ENCODE measurements at regions not wholly inside any gene's neighbourhood (a gene's known extent, or its start where the extent isn't known, plus 50 kb on each side); places are given as distances from the start of the nearest gene placed in this dataset.
"Not testable (repeated sequence)": the region's sequence is repeated elsewhere in the genome, so short reads cannot be mapped to it uniquely, and the experiment has no call there.

DNA sequence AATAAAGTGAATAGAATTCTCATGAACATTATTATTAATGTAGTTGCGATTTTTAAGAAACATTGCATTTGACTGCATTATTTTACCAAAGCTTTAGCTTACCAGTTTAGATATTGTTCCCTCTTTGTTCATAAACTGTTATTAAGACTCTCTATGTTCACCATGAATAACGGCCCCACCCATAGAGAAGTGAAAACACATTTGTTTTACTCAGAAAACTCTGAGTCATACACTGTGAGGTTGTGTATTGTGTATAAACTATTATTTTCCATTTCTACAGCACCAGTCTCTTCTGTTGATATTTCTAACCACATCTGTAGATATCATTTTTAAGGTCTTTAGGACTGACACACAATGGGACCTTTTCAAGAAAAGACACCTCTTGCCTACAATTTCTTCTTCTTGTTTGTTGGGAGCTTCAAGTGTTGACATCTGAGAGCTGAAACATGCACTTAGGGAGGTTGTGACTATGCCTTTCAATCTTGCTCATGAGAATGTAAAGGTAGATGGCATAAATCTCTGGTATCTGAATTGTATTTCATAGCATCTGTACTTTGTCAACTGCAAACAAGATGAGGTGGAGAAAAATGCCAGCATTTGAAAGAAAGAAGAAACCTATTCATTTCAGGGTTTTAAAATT lies 252.9 kb upstream of the CDH8 start:
- ATAC-seq (ENCODE audit: low read depth) (no peak), DNase-seq (no peak)
- Mint-ChIP-seq H3K36me3 (no peaks in the 10 kb centered on the region), H3K4me1 (no peaks in the 10 kb centered on the region), H3K27ac (no peak overlapping the region), H3K4me3 (no peak overlapping the region), H3K27me3 (no peaks in the 10 kb centered on the region), H3K9me3 (peaks cover 5% of the 10 kb centered on the region)
- POLR2A ChIA-PET: no interaction called here

DNA sequence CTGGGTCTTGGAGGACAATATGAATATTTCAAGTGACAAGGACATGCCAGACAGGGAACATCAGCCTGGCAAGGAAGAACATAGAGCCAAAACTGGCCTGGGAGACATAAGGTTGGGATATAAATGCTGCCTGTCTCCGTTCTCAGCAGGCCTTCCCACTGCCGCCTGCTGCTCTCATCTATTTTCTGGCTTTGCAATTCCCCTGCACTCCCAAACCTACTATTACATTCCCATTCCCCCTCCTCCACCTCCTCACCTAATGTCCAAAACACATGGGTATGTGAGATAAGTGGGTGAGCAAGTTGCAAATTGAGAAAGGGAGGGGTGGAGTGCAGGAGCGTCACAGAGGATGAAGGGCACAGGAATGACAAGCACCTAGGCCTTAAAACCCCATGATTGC lies 244.3 kb upstream of the CDH8 start:
- Mint-ChIP-seq H3K4me3 (no peak overlapping the region), H3K27ac (no peak overlapping the region), H3K4me1 (no peaks in the 10 kb centered on the region), H3K9me3 (peaks cover 2% of the 10 kb centered on the region), H3K36me3 (no peaks in the 10 kb centered on the region), H3K27me3 (no peaks in the 10 kb centered on the region)
- no peak for ATAC-seq (ENCODE audit: low read depth)
- POLR2A ChIA-PET: no interaction called here
- no peak for DNase-seq

DNA sequence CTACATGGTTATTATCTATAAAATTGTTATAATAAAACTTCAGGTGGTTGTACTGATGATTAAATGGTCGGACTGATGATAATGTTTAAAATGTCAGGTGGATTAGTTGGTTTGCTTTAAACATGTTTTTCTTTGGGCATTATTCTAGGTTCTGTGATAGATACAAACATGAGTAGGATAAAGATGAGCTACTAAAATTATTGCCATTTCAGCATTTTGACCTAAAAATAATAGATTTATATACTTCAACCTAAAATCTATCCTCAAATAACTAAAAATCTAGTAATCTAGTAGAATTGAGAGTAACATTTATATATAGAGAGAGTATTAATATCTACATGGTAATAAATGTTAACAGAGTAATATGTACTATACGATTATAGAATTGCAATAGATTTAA lies 241.7 kb upstream of the CDH8 start:
- H3K36me3 Mint-ChIP-seq: no peaks in the 10 kb centered on the region
- no peak overlapping the region for H3K27ac Mint-ChIP-seq
- POLR2A ChIA-PET: no interaction called here
- no peaks in the 10 kb centered on the region for H3K27me3 Mint-ChIP-seq
- H3K4me1 Mint-ChIP-seq: no peaks in the 10 kb centered on the region
- peaks cover 3% of the 10 kb centered on the region for H3K9me3 Mint-ChIP-seq
- no peak for ATAC-seq (ENCODE audit: low read depth)
- no peak for DNase-seq
- H3K4me3 Mint-ChIP-seq: no peak overlapping the region

DNA sequence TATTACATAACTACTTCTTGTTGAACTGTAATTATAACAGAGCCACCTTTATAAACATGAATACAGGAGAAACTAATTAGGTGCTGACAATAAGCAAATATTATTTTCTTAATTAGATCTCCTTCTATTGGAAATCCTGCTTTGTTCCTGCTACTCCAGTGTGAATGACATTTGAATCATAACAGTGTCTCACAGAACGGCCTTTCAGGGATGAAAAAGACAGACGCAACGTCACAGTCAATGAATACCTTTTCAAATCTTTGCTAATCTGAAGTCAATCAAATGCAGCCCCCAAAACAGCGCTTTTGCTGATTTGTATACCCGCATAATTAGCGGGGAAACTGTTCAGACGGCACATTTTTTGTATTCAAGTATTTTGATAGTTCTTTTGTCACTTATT lies 240.4 kb upstream of the CDH8 start:
- DNase-seq (no peak), ATAC-seq (ENCODE audit: low read depth) (no peak)
- Mint-ChIP-seq H3K27me3 (no peaks in the 10 kb centered on the region), H3K9me3 (peaks cover 9% of the 10 kb centered on the region), H3K27ac (no peak overlapping the region), H3K36me3 (no peaks in the 10 kb centered on the region), H3K4me3 (no peak overlapping the region), H3K4me1 (no peaks in the 10 kb centered on the region)
- POLR2A ChIA-PET: no interaction called here

DNA sequence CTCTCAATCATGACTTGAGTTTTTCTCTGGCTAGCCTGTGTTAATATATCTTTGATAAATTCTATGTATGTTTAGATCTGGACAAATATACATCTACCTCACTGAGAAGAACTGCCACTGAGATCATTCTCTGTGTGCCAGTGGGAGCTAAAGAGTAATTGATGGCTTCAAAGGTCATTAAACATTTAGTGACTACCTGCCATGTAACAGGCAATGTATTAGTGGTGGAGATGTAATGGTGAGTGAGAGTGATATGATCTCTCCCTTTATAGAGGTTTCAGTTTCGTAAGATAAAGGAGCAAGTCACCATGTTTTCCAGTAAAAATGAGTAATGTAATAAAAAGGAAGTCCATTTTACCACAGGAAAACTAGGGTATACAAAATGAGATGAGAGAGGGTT lies 235.8 kb upstream of the CDH8 start:
- H3K27ac Mint-ChIP-seq: no peak overlapping the region
- peaks cover 11% of the 10 kb centered on the region for H3K9me3 Mint-ChIP-seq
- H3K4me3 Mint-ChIP-seq: no peak overlapping the region
- DNase-seq (no peak), ATAC-seq (ENCODE audit: low read depth) (no peak)
- no peaks in the 10 kb centered on the region for H3K36me3 Mint-ChIP-seq
- no peaks in the 10 kb centered on the region for H3K4me1 Mint-ChIP-seq
- POLR2A ChIA-PET: no interaction called here
- H3K27me3 Mint-ChIP-seq: no peaks in the 10 kb centered on the region

DNA sequence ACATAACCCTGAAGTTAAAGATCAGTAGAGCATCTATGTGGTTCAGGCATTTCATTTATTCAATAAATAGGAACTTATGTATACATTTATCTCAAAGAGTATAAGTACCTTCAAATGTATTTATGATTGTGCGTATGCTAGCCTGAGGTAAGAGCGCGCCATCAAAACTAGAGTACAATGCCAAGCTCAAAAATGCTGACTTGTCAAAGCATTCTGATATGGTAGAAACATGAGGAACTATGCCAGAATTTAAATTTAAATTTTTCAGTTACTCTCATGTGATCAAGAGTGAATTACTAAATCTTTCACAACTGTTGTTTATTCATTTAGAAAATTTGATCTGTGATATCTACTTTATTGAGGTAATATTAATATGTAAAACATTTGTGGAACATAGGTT lies 225.5 kb upstream of the CDH8 start:
- no peak for DNase-seq
- no peaks in the 10 kb centered on the region for H3K27me3 Mint-ChIP-seq
- H3K36me3 Mint-ChIP-seq: no peaks in the 10 kb centered on the region
- H3K4me1 Mint-ChIP-seq: no peaks in the 10 kb centered on the region
- POLR2A ChIA-PET: no interaction called here
- no peak for ATAC-seq (ENCODE audit: low read depth)
- no peak overlapping the region for H3K4me3 Mint-ChIP-seq
- peaks cover 10% of the 10 kb centered on the region for H3K9me3 Mint-ChIP-seq
- no peak overlapping the region for H3K27ac Mint-ChIP-seq

DNA sequence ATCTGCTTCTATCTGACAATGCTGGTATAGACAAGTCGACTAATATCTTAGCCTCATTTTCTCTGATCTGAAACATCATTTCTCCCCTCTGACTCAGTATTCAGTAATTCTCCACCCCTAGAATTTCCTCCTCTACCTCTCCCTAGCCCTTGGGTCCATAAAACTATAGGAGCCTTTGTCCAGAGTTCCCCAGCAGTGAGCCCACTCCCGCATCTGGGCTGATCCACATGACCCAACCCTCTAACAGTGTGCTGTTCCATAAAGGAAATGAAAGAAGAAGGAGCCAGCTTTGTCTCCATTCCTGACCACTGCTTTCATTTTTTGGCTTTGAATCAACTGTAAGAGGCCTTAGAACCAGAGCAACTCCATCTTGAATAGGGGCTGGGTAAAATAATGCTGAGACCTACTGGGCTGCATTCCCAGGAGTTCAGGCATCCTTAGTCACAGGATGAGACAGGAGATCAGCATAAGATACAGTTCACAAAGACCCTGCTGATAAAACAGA lies 222.7 kb upstream of the CDH8 start:
- H3K4me1 Mint-ChIP-seq; POLR2A ChIA-PET; H3K27ac Mint-ChIP-seq; H3K27me3 Mint-ChIP-seq; ATAC-seq (ENCODE audit: low read depth); H3K4me3 Mint-ChIP-seq; H3K36me3 Mint-ChIP-seq; H3K9me3 Mint-ChIP-seq; DNase-seq: not testable (repeated sequence)

DNA sequence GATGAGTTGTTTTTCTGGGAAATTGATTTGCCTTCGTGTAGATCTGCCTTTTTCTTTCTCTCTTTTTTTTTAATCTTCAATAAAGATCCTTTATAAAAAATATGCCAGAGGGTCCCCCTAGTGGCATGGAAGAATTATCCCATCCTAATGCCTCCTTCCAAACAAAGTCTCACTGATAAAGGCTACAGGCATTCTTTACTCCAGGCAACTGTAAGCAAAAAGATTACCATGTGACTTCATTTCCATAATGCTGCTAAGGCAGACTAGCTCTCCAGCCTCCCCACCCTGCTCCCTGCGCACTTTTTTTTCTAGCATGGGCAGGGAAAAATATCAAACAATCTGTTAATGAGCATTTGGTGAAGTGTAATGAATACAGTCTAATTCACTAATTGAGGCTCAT lies 220.2 kb upstream of the CDH8 start:
- no peak for DNase-seq
- H3K4me3 Mint-ChIP-seq: no peak overlapping the region
- H3K36me3 Mint-ChIP-seq: no peaks in the 10 kb centered on the region
- no peaks in the 10 kb centered on the region for H3K27me3 Mint-ChIP-seq
- ATAC-seq (ENCODE audit: low read depth): no peak
- POLR2A ChIA-PET: no interaction called here
- H3K9me3 Mint-ChIP-seq: peaks cover 1% of the 10 kb centered on the region
- no peaks in the 10 kb centered on the region for H3K4me1 Mint-ChIP-seq
- H3K27ac Mint-ChIP-seq: no peak overlapping the region

DNA sequence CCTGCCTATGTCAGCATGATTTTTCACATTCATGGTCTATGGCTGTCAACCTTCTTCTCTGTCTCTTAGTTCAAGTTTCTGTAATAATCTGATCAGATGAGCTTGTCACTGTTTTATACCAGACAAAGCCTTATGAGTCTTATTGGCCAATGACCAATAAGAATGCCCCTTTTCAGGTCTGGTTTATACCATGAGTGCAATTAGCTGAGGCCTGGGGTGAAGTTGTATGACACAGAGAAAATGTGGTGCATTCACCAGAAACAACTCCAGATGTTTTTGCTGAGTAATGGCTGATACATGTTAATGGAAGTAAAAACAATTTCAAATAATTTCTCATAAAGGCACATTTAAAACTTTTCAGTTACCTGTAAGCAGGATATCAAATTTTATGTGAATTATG lies 218.6 kb upstream of the CDH8 start:
- ATAC-seq (ENCODE audit: low read depth): no peak
- DNase-seq: no peak
- Mint-ChIP-seq H3K27me3 (no peaks in the 10 kb centered on the region), H3K4me1 (no peaks in the 10 kb centered on the region), H3K27ac (no peak overlapping the region), H3K36me3 (no peaks in the 10 kb centered on the region), H3K9me3 (peaks cover 3% of the 10 kb centered on the region), H3K4me3 (no peak overlapping the region)
- POLR2A ChIA-PET: interaction anchor here (0.6 kb wide), 1 partner anchor 1114 kb away, joined by 4 read pairs; no protein-coding TSS in a partner anchor

DNA sequence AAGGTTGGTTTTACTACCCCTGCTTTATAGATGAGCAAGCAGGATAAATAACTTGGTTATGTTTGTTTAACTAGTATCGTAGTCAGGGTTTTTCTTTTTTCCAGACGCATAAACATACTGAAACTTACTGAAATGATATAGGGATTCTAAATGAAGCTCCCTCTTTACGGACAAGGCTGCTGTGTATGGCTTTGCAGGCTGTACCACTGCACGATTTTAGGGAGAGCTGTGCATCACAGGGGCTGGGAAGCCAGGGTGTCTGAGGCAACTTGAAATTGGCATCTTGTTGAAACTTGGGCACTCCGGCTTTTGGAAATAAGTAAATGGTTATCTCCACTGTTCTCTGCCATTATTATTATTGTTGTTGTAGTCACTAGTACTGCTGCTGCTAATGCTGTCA lies 218.1 kb upstream of the CDH8 start:
- Mint-ChIP-seq H3K27me3 (no peaks in the 10 kb centered on the region), H3K27ac (no peak overlapping the region), H3K36me3 (no peaks in the 10 kb centered on the region), H3K4me1 (no peaks in the 10 kb centered on the region), H3K9me3 (peaks cover 4% of the 10 kb centered on the region), H3K4me3 (no peak overlapping the region)
- no peak for ATAC-seq (ENCODE audit: low read depth)
- DNase-seq: no peak
- POLR2A ChIA-PET: interaction anchor here (0.6 kb wide), 1 partner anchor 1115 kb away, joined by 4 read pairs; no protein-coding TSS in a partner anchor

DNA sequence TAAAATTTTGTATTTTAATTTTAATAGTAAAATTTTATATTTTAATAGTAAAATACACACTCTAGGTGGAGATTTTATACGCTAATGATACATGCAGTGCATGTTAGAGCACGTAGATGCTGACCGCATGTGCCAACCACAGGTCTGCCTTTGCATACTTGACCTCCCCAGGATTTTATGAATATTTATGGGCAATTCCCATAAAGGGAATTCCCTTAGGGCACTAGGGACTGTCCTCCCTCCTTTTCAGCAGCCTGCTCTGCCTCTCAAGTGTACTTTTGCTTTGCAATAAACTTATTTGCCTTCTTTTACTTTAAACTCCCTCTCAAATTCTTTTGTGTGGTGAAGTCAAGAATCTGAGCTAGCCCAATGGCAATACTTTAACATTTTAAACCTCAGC lies 217.7 kb upstream of the CDH8 start:
- ATAC-seq (ENCODE audit: low read depth) (no peak), DNase-seq (no peak)
- Mint-ChIP-seq H3K4me1 (no peaks in the 10 kb centered on the region), H3K36me3 (no peaks in the 10 kb centered on the region), H3K9me3 (peaks cover 4% of the 10 kb centered on the region), H3K27ac (no peak overlapping the region), H3K4me3 (no peak overlapping the region), H3K27me3 (no peaks in the 10 kb centered on the region)
- POLR2A ChIA-PET: no interaction called here

DNA sequence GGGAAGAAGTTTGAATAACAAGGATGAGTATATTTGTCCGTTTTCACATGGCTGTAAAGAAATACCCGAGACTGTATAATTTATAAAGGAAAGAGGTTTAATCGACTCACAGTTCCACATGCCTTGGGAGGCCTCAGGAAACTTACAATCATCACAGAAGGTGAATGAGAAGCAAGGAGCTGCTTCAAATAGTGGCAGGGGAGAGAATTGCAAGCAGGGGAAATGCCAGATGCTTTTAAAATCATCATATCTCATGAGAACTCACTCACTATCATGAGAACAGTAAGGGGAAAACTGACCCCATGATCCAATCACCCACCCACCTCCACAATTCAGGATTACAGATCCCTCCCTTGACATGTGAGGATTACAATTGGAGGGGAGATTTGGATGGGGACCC lies 212.8 kb upstream of the CDH8 start:
- Mint-ChIP-seq H3K9me3 (peaks cover 4% of the 10 kb centered on the region), H3K4me1 (no peaks in the 10 kb centered on the region), H3K27me3 (no peaks in the 10 kb centered on the region), H3K4me3 (no peak overlapping the region), H3K36me3 (no peaks in the 10 kb centered on the region), H3K27ac (no peak overlapping the region)
- DNase-seq: no peak
- POLR2A ChIA-PET: no interaction called here
- ATAC-seq (ENCODE audit: low read depth): no peak

DNA sequence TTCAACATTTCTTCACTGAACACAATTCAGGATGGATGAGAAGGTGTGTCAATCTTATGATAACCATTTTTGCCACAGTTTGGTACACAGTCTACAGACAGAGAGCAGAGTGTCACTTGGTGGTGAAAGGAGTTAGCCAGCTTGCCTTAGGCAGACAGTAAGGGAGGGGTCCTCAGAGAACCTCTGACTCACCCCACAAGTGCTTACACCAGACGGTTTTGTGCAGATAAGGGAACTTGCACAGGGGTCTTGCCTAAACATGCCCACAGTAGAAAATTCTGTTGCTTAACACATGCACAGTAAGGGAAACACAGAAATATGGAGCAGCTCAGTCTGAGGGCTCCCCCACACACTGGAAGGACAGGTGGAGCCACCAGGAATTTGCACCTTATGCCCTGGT lies 204.5 kb upstream of the CDH8 start:
- no peak overlapping the region for H3K27ac Mint-ChIP-seq

DNA sequence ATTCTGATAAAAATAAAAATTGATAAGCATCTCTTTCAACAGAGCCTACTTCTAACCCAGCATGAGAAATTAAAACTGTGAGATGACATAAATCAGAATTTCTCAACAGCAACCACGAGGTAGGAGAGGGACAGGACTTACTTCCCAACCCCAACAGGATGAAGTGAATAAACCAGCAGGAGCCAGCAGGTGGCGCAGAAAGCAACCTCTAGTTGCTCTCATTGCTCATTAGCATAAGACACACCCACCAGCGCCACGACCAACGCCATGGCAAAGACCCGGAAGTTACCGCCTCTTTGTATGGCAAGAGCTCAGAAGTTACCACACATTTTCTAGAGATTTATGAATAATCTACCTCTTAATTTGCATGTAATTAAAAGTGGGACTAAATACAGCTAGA lies 189.4 kb upstream of the CDH8 start:
- Mint-ChIP-seq H3K36me3 (no peaks in the 10 kb centered on the region), H3K4me3 (no peak overlapping the region), H3K27ac (no peak overlapping the region), H3K9me3 (no peaks in the 10 kb centered on the region), H3K27me3 (no peaks in the 10 kb centered on the region), H3K4me1 (no peaks in the 10 kb centered on the region)
- ATAC-seq (ENCODE audit: low read depth): no peak
- no peak for DNase-seq
- POLR2A ChIA-PET: no interaction called here

More for the DNA sequence above, 204.5 kb upstream of the CDH8 start:
- Mint-ChIP-seq H3K4me1 (no peaks in the 10 kb centered on the region), H3K27me3 (no peaks in the 10 kb centered on the region), H3K4me3 (no peak overlapping the region), H3K36me3 (no peaks in the 10 kb centered on the region), H3K9me3 (no peaks in the 10 kb centered on the region)
- DNase-seq: no peak
- ATAC-seq (ENCODE audit: low read depth): no peak
- POLR2A ChIA-PET: no interaction called here
